IMR-90 (cell line): ENCODE measurements at regions not wholly inside any gene's neighbourhood (a gene's known extent, or its start where the extent isn't known, plus 50 kb on each side); places are given as distances from the start of the nearest gene placed in this dataset.
"Not testable (repeated sequence)": the region's sequence is repeated elsewhere in the genome, so short reads cannot be mapped to it uniquely, and the experiment has no call there.

Experiments used
- BHLHE40 ChIP-seq: fragments of 150-350 bp; IDR thresholded peaks from 2 replicates; pipeline ENCODE4 v1.6.1; 2016; ENCODE audit warnings: mild to moderate bottlenecking, low read depth, low read length
- CEBPB ChIP-seq: IDR thresholded peaks from 2 replicates; pipeline ENCODE4 v1.6.1; 2012; ENCODE audit warnings: low read depth, low read length, improper control_type of control experiment
- CHD1 ChIP-seq: IDR thresholded peaks from 2 replicates; pipeline ENCODE4 v1.6.1; 2012; ENCODE audit warnings: low read depth, low read length, improper control_type of control experiment
- MAFK ChIP-seq: IDR thresholded peaks from 2 replicates; pipeline ENCODE4 v1.6.1; 2012; ENCODE audit warnings: low read depth, low read length, improper control_type of control experiment
- MXI1 ChIP-seq: IDR thresholded peaks from 2 replicates; pipeline ENCODE4 v1.6.1; 2012; ENCODE audit warnings: low read depth, mild to moderate bottlenecking, low read length, moderate library complexity, borderline replicate concordance
- NFE2L2 ChIP-seq: fragments of 150-350 bp; IDR thresholded peaks from 2 replicates; pipeline ENCODE4 v1.6.1; 2016; ENCODE audit warnings: low read depth, mild to moderate bottlenecking, low read length
- POLR2A ChIP-seq: IDR thresholded peaks from 2 replicates; pipeline ENCODE4 v1.6.1; 2012; ENCODE audit warnings: mild to moderate bottlenecking, low read depth, low read length
- RAD21 ChIP-seq: IDR thresholded peaks from 2 replicates; pipeline ENCODE4 v1.6.1; 2012; ENCODE audit warnings: low read length, improper control_type of control experiment
- RCOR1 ChIP-seq: IDR thresholded peaks from 2 replicates; pipeline ENCODE4 v1.6.1; 2012; ENCODE audit warnings: mild to moderate bottlenecking, low read length, improper control_type of control experiment; ENCODE audit not compliant: insufficient replicate concordance
- RFX5 ChIP-seq: IDR thresholded peaks from 2 replicates; pipeline ENCODE4 v1.8.0; 2012; ENCODE audit warnings: low read depth, mild to moderate bottlenecking, low read length, moderate library complexity
- SMC3 ChIP-seq: fragments of 150-350 bp; IDR thresholded peaks from 2 replicates; pipeline ENCODE4 v1.6.1; 2016; ENCODE audit warnings: low read depth, mild to moderate bottlenecking, antibody characterized with exemption, low read length, moderate library complexity
- TF ChIP-seq, protein P1 (sequence below): conservative IDR thresholded peaks from 2 replicates; pipeline ENCODE4 v1.5.1; 2012; ENCODE audit warnings: mild to moderate bottlenecking, low read depth, low read length, improper control_type of control experiment
- TF ChIP-seq, protein P2 (sequence below): fragments of 150-350 bp; IDR thresholded peaks from 2 replicates; pipeline ENCODE4 v1.6.1; 2017; ENCODE audit warnings: mild to moderate bottlenecking, antibody characterized with exemption, low read length, low read depth
- TF ChIP-seq, protein P3 (sequence below): fragments of 150-350 bp; IDR thresholded peaks from 2 replicates; pipeline ENCODE4 v1.6.1; 2016; ENCODE audit warnings: low read depth, mild to moderate bottlenecking, low read length, moderate library complexity, borderline replicate concordance

DNA sequence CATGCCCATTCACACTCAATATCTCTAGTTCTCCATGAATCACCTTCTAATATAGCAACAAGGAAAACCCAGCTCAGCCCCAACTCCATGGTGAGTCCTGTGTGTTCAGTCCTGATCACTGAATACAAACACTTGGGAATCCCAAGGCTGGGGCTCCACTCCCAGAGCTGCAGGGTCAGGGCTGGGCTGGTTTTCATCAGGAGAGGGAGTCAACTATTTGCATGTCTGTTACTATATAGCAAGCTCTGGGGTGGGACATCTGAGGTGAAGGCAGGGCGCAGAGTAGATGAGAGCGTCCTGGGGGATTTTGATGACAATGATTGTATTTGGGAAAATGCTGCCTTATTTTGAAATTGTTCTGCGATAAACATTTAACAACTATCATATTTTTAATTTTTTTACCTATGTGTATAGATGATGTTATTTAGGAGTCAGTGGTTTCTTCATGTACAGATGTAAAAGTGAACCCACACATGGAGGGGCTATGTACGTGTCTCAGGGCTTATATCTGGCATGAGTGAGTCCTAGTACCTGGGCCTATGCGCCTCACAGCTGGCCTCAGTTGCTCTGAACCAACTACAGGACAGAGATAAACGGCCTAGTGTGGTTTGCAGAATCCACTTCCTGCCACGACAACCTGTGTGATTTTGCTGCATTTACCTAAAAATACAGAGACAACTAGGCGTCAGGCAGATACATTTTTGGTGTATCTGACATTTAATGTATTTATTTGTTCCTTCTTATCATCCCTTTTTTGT lies 603.7 kb downstream of the TMEM121 start:
- TF ChIP-seq, protein P1, sequence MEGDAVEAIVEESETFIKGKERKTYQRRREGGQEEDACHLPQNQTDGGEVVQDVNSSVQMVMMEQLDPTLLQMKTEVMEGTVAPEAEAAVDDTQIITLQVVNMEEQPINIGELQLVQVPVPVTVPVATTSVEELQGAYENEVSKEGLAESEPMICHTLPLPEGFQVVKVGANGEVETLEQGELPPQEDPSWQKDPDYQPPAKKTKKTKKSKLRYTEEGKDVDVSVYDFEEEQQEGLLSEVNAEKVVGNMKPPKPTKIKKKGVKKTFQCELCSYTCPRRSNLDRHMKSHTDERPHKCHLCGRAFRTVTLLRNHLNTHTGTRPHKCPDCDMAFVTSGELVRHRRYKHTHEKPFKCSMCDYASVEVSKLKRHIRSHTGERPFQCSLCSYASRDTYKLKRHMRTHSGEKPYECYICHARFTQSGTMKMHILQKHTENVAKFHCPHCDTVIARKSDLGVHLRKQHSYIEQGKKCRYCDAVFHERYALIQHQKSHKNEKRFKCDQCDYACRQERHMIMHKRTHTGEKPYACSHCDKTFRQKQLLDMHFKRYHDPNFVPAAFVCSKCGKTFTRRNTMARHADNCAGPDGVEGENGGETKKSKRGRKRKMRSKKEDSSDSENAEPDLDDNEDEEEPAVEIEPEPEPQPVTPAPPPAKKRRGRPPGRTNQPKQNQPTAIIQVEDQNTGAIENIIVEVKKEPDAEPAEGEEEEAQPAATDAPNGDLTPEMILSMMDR = not testable (repeated sequence)
- TF ChIP-seq, protein P2, sequence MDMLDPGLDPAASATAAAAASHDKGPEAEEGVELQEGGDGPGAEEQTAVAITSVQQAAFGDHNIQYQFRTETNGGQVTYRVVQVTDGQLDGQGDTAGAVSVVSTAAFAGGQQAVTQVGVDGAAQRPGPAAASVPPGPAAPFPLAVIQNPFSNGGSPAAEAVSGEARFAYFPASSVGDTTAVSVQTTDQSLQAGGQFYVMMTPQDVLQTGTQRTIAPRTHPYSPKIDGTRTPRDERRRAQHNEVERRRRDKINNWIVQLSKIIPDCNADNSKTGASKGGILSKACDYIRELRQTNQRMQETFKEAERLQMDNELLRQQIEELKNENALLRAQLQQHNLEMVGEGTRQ = not testable (repeated sequence)
- TF ChIP-seq POLR2A, RFX5, MXI1, RCOR1, CEBPB, NFE2L2, RAD21, CHD1, MAFK, BHLHE40, SMC3: not testable (repeated sequence)
- TF ChIP-seq, protein P3, sequence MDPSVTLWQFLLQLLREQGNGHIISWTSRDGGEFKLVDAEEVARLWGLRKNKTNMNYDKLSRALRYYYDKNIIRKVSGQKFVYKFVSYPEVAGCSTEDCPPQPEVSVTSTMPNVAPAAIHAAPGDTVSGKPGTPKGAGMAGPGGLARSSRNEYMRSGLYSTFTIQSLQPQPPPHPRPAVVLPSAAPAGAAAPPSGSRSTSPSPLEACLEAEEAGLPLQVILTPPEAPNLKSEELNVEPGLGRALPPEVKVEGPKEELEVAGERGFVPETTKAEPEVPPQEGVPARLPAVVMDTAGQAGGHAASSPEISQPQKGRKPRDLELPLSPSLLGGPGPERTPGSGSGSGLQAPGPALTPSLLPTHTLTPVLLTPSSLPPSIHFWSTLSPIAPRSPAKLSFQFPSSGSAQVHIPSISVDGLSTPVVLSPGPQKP = not testable (repeated sequence)
